ENCODE measurements at regions not wholly inside any gene's neighbourhood (a gene's known extent, or its start where the extent isn't known, plus 50 kb on each side); places are given as distances from the start of the nearest gene placed in this dataset.

- TF ChIP-seq EZH2 (IDR thresholded peaks at IDR 0.05; ENCODE audit: insufficient read depth, poor library complexity, severe bottlenecking) (no peak), EZH2phosphoT487 (IDR thresholded peaks at IDR 0.05; ENCODE audit: insufficient read depth, low read depth) (no peak)
Measured at GRCh38 chr6:165077876-165078275, 231.5 kb downstream of the C6orf118 start.
